ENCODE measurements at regions not wholly inside any gene's neighbourhood (a gene's known extent, or its start where the extent isn't known, plus 50 kb on each side); places are given as distances from the start of the nearest gene placed in this dataset.

DNA sequence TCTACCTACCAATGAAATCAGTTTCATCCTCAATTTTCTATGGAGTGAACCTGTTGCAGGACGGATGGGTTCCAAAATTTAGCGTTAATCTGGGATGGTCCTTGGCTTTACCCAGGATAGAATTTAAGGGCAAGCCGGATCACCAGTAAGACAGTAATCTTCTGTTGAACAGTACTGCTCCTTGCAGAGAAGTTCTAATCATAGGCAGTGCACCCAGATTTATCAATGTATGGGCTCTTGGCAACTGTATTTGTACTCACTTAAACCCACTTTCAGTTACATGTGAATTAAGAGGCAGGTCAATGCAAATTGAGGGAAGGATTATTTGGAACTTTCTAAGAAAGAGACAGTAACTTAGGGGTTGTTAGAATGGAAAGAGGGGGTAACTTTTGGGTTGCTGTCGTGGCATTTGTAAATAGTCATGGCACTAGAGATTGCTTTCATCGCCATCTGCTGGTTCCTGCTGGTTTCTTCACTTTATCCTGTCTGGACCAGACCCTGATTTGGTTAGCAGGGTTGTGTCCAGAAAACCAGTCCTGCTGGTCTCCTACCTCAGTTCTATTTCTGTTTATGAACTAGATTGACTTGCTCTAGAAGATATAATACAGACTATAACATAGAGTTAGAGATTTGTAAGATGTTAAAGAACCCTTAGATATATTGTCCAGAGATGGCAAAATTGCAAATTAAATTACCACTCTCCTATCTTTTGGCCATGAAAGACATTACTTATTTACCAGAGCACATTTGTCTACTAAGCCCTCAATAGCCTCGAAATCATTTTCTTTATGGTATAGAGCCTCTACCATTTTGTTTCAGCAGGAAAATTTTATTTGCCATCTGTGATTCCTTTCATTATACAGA is 646.3 kb downstream of the UTRN start:
- Histone ChIP-seq H3K79me2 (ENCODE audit: control insufficient read depth in 1 of 2, insufficient read depth in 2 of 2, low read length in 2 of 2) (no peaks in the 10 kb centered on the region), H3K4me3 (ENCODE audit: extremely low read depth in 1 of 4, insufficient read depth in 2 of 4, low read depth in 3 of 4, low read length in 4 of 4) (no peak overlapping the region), H4K5ac (ENCODE audit: insufficient read length, low read depth, low read length) (no peak overlapping the region), H4K8ac (ENCODE audit: extremely low read depth, insufficient read depth, low read length) (no peak overlapping the region), H3K23me2 (ENCODE audit: low read depth, low read length) (no peaks in the 10 kb centered on the region), H3K23ac (ENCODE audit: insufficient read length) (no peak overlapping the region), H3K4ac (replicated peaks; ENCODE audit: insufficient read length, low read depth, low read length) (no peak overlapping the region), H3K4me2 (ENCODE audit: insufficient read depth in 1 of 2, low read depth in 2 of 2, low read length in 2 of 2) (no peak overlapping the region), H4K91ac (replicated peaks; ENCODE audit: insufficient read length, low read length) (no peak overlapping the region), H4K20me1 (replicated peaks in 1 of 2; ENCODE audit: control insufficient read depth in 1 of 2, insufficient read depth in 2 of 2, low read length in 2 of 2) (no peaks in the 10 kb centered on the region), H3K9me3 (ENCODE audit: insufficient read depth in 2 of 2, low read depth in 1 of 2, low read length in 1 of 2) (no peaks in the 10 kb centered on the region), H3K27me3 (replicated peaks in 1 of 4; ENCODE audit: control insufficient read depth in 3 of 4, extremely low read depth in 1 of 4, insufficient read depth in 3 of 4, low read length in 3 of 4) (peaks cover 0 to 1% (median 0%) of the 10 kb centered on the region in 4 experiments; a peak in 1 of 7 replicates), H3K79me1 (ENCODE audit: low read depth, low read length) (no peaks in the 10 kb centered on the region), H2AFZ (ENCODE audit: low read length) (peak overlapping the region; percentile 68; the same call in 1 of the 2 replicates), H2BK5ac (ENCODE audit: low read depth, low read length) (no peak overlapping the region), H3K9ac (replicated peaks in 1 of 4; ENCODE audit: extremely low read depth in 1 of 4, low read depth in 3 of 4, low read length in 3 of 4) (no peak overlapping the region), H2BK120ac (replicated peaks; ENCODE audit: low read depth, low read length) (peak overlapping the region; percentile 43), H3K36me3 (ENCODE audit: control insufficient read depth in 2 of 4, insufficient read depth in 4 of 4, low read length in 3 of 4) (no peaks in the 10 kb centered on the region), H2BK15ac (ENCODE audit: low read length) (no peak overlapping the region), H3K27ac (ENCODE audit: low read depth, low read length) (no peak overlapping the region), H2BK20ac (ENCODE audit: low read length) (no peak overlapping the region), H3K56ac (replicated peaks; ENCODE audit: insufficient read length, low read depth, low read length) (no peak overlapping the region), H3K14ac (ENCODE audit: insufficient read length) (no peak overlapping the region), H2AK5ac (ENCODE audit: low read depth, low read length) (no peak overlapping the region), H3K18ac (ENCODE audit: extremely low read depth, low read length) (no peak overlapping the region), H3K4me1 (replicated peaks in 1 of 4; ENCODE audit: control insufficient read depth in 3 of 4, insufficient read depth in 4 of 4, low read length in 3 of 4) (no peaks in the 10 kb centered on the region), H2BK12ac (ENCODE audit: low read depth, low read length) (no peak overlapping the region)
- CTCF ChIA-PET (ENCODE audit: partially characterized antibody), result interaction anchor here (1.3 kb wide), 2 partner anchors 13 to 30 kb away, joined by 4 to 5 read pairs; no protein-coding TSS in a partner anchor
- POLR2A ChIA-PET (ENCODE audit: partially characterized antibody), result no interaction called here
- WGBS, 2 experiments (ENCODE audit: extremely low coverage in 1 of 2, insufficient coverage in 1 of 2, insufficient read length in 1 of 2, insufficient replicate concordance in 2 of 2, low coverage in 1 of 2, low lambda C conversion rate in 2 of 2, missing lambda C conversion rate in 1 of 2), result 76% methylated on average over 6 of the region's 6 CpGs; no CpG with 5 or more reads in 1 of the 2 experiments
- peak; percentile 48 for FAIRE-seq
- peak in 1 of 2 experiments; percentile 56 for DNase-seq (ENCODE audit: low read depth in 1 of 2, low spot score in 2 of 2)
- TF ChIP-seq RAD21 (IDR thresholded peaks at IDR 0.05 in 1 of 2, conservative IDR thresholded peaks at IDR 0.05 in 1 of 2; ENCODE audit: low read depth in 2 of 2, low read length in 2 of 2), result peak; percentile 70 to 79
- no peak for TF ChIP-seq TEAD4 (IDR thresholded peaks at IDR 0.05; ENCODE audit: low read depth, low read length)
- TF ChIP-seq, protein P1, sequence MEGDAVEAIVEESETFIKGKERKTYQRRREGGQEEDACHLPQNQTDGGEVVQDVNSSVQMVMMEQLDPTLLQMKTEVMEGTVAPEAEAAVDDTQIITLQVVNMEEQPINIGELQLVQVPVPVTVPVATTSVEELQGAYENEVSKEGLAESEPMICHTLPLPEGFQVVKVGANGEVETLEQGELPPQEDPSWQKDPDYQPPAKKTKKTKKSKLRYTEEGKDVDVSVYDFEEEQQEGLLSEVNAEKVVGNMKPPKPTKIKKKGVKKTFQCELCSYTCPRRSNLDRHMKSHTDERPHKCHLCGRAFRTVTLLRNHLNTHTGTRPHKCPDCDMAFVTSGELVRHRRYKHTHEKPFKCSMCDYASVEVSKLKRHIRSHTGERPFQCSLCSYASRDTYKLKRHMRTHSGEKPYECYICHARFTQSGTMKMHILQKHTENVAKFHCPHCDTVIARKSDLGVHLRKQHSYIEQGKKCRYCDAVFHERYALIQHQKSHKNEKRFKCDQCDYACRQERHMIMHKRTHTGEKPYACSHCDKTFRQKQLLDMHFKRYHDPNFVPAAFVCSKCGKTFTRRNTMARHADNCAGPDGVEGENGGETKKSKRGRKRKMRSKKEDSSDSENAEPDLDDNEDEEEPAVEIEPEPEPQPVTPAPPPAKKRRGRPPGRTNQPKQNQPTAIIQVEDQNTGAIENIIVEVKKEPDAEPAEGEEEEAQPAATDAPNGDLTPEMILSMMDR (IDR thresholded peaks at IDR 0.05; ENCODE audit: control extremely low read depth in 1 of 3, insufficient read depth in 1 of 3, low read depth in 1 of 3, low read length in 3 of 3), result peak in 2 of 3 experiments; percentile 60 to 65; a peak in 3 of 4 replicates

Measured in H1 (cell line).